K562 (cell line): ENCODE measurements at regions not wholly inside any gene's neighbourhood (a gene's known extent, or its start where the extent isn't known, plus 50 kb on each side); places are given as distances from the start of the nearest gene placed in this dataset.

ENCODE experiments used
- ATAC-seq: fragments of 200-7000 bp; cut with Tn5 transposase; 3 replicates; pipeline ENCODE4 v1.9.1; 2020; ENCODE audit warnings: moderate library complexity
- BruUV-seq: library from RNA; stranded (reverse); fragments of 400-500 nt; replicated peaks from 2 replicates; lab custom pipeline; 2021; lab: Mats Ljungman, UMichigan
- CTCF ChIA-PET: fragments of 300-600 bp; formaldehyde crosslinking; extraction: SDS; loops from one replicate; lab custom pipeline; 2021; ENCODE audit warnings: low intra/inter-chr PET ratio; lab: Yijun Ruan, JAX
- POLR2A ChIA-PET: fragments of 300-600, 350-650 bp; sonication (Branson Sonifier 250); formaldehyde crosslinking; extraction: SDS; loops from one replicate; lab custom pipeline; 2021; ENCODE audit warnings: antibody characterized with exemption, inconsistent platforms; lab: Yijun Ruan, JAX
- DNase-seq, 4 experiments: peaks; one replicate each; pipeline versions ENCODE4 v3.0.0 to v3.0.0-alpha.2; 2011 to 2018; ENCODE audit warnings: low spot score in 3 of 4, mixed read lengths in 3 of 4; ENCODE audit errors: extremely low read depth in 1 of 4
- FAIRE-seq: peaks from 2 replicates; lab custom pipeline; 2011; peaks lifted over from hg19 to GRCh38; lab: Jason Lieb, UNC
- H2AFZ ChIP-seq: 2 replicates; pipeline ENCODE4 v1.6.0; 2011; ENCODE audit warnings: low read depth, low read length, control low read depth, inconsistent platforms
- H3K27ac ChIP-seq: fragments of 200-600 bp; 3 replicates; pipeline ENCODE4 v1.8.0; 2011; ENCODE audit warnings: low read depth, mild to moderate bottlenecking, control low read depth, inconsistent platforms, low read length, moderate library complexity, mixed read lengths; ENCODE audit errors: extremely low read depth
- H3K27me3 ChIP-seq, 2 experiments: fragments of 300-600 bp in 1 of 2; 2 replicates in 1 of 2; 3 replicates in 1 of 2; pipeline versions ENCODE4 v1.6.0 to v1.8.0; 2011; ENCODE audit warnings: inconsistent platforms in 2 of 2, low read length in 2 of 2, mild to moderate bottlenecking in 1 of 2, mixed read lengths in 1 of 2, moderate library complexity in 1 of 2; ENCODE audit not compliant: control insufficient read depth in 2 of 2, insufficient read depth in 2 of 2
- H3K36me3 ChIP-seq: fragments of 300-600 bp; 3 replicates; pipeline ENCODE4 v1.8.0; 2011; ENCODE audit warnings: mild to moderate bottlenecking, low read length, inconsistent platforms; ENCODE audit not compliant: control insufficient read depth, insufficient read depth
- H3K4me1 ChIP-seq, 2 experiments: fragments of 200-600 bp in 1 of 2; replicated peaks in 1 of 2; 2 replicates in 1 of 2; 3 replicates in 1 of 2; pipeline versions ENCODE4 v1.5.1 to v1.8.0; 2011; ENCODE audit warnings: inconsistent platforms in 2 of 2, low read length in 2 of 2, mild to moderate bottlenecking in 1 of 2, mixed read lengths in 1 of 2, moderate library complexity in 1 of 2; ENCODE audit not compliant: control insufficient read depth in 2 of 2, insufficient read depth in 2 of 2
- H3K4me2 ChIP-seq: 2 replicates; pipeline ENCODE4 v1.6.1; 2011; ENCODE audit warnings: low read length, control low read depth, inconsistent platforms, mixed read lengths; ENCODE audit not compliant: insufficient read depth
- H3K4me3 ChIP-seq: fragments of 200-600 bp; sonication (generic), shearing (Covaris generic); 2 replicates; pipeline ENCODE4 v1.5.1; 2016; ENCODE audit warnings: control low read depth, inconsistent platforms
- H3K79me2 ChIP-seq: fragments of 200-600 bp; 3 replicates; pipeline ENCODE4 v1.8.0; 2011; ENCODE audit warnings: low read length, inconsistent platforms; ENCODE audit not compliant: control insufficient read depth, insufficient read depth
- H3K9ac ChIP-seq, 2 experiments: 2 replicates each; pipeline versions ENCODE4 v1.6.0 to v1.6.1; 2011; ENCODE audit warnings: low read depth in 2 of 2, low read length in 2 of 2, control low read depth in 1 of 2, inconsistent platforms in 1 of 2, mild to moderate bottlenecking in 1 of 2, mixed read lengths in 1 of 2; ENCODE audit not compliant: insufficient read depth in 1 of 2
- H3K9me1 ChIP-seq: one replicate; pipeline ENCODE4 v1.6.0; 2011; ENCODE audit warnings: inconsistent platforms, mild to moderate bottlenecking, low read length, moderate library complexity; ENCODE audit not compliant: control insufficient read depth, insufficient read depth
- H3K9me3 ChIP-seq: replicated peaks from 2 replicates; pipeline ENCODE4 v1.5.1; 2011; ENCODE audit warnings: low read depth, low read length, inconsistent platforms; ENCODE audit not compliant: control insufficient read depth, insufficient read depth
- H4K20me1 ChIP-seq: replicated peaks from 2 replicates; pipeline ENCODE4 v1.6.1; 2011; ENCODE audit warnings: low read length, inconsistent platforms, mixed read lengths; ENCODE audit not compliant: control insufficient read depth, insufficient read depth
- CEBPG ChIP-seq, 3 experiments: fragments of 200-800 bp in 1 of 3; sonication (Bioruptor generic) in 1 of 3; sonication (generic) in 1 of 3; formaldehyde crosslinking in 1 of 3; IDR thresholded peaks in 2 of 3; conservative IDR thresholded peaks in 1 of 3; 2 replicates each; pipeline versions ENCODE4 v1.6.1 to v1.8.0; 2016 to 2022; ENCODE audit warnings: missing compliant biosample characterization in 2 of 3, missing genetic modification characterization in 2 of 3, mild to moderate bottlenecking in 1 of 3, missing genetic modification reagents in 1 of 3
- GMEB1 ChIP-seq: fragments of 250-450 bp; sonication (Bioruptor Pico); IDR thresholded peaks from 2 replicates; pipeline ENCODE4 v1.4.0; 2020; ENCODE audit warnings: mild to moderate bottlenecking
- KDM2B ChIP-seq: fragments of 250-450 bp; sonication (Bioruptor Pico); IDR thresholded peaks from 2 replicates; pipeline ENCODE4 v1.8.0; 2021; ENCODE audit warnings: mild to moderate bottlenecking, moderate library complexity
- NFE2 ChIP-seq: IDR thresholded peaks from 2 replicates; pipeline ENCODE4 v1.6.1; 2014; ENCODE audit warnings: antibody characterized with exemption, low read depth
- ZHX1 ChIP-seq: fragments of 150-350 bp; conservative IDR thresholded peaks from 2 replicates; pipeline ENCODE4 v1.6.1; 2014; ENCODE audit warnings: low read length
- ZNF124 ChIP-seq: sonication (generic); formaldehyde crosslinking; IDR thresholded peaks from 2 replicates; pipeline ENCODE4 v1.8.1; 2022; ENCODE audit warnings: missing genetic modification reagents
- ZNF280B ChIP-seq: fragments of 250-450 bp; sonication (Bioruptor Pico); IDR thresholded peaks from 2 replicates; pipeline ENCODE4 v1.5.1; 2021; ENCODE audit warnings: mild to moderate bottlenecking
- WGBS: fragments of 100-300 bp; shearing (Covaris generic); methylation state at CpG from one replicate; pipeline ENCODE4 v1.1.6; 2016; ENCODE audit warnings: low coverage, mixed read lengths; ENCODE audit not compliant: insufficient coverage; ENCODE audit errors: missing lambda C conversion rate; 5-methylcytosine and 5-hydroxymethylcytosine counted together
- in situ Hi-C: fragments of 300-500 bp; cut with MboI; formaldehyde crosslinking; loops from 4 replicates; pipeline ENCODE4 v1.15.0; 2018; ENCODE audit warnings: inconsistent platforms, mixed read lengths
- intact Hi-C: fragments of 100-400 bp; cut with micrococcal nuclease; formaldehyde crosslinking; loops from 2 replicates; pipeline ENCODE4 v1.14.2; 2022

GRCh38 chr21:17435565-17436543, 77.0 kb upstream of the CXADR start:
- in situ Hi-C loops (no loop called here), intact Hi-C loops (no loop called here)
- Histone ChIP-seq H2AFZ (no peak overlapping the region), H3K9me1 (no peaks in the 10 kb centered on the region), H3K79me2 (no peaks in the 10 kb centered on the region), H3K4me3 (no peak overlapping the region), H3K4me1 (no peaks in the 10 kb centered on the region), H3K27ac (no peak overlapping the region), H3K27me3 (no peaks in the 10 kb centered on the region), H3K9ac (no peak overlapping the region), H3K9me3 (no peaks in the 10 kb centered on the region), H3K36me3 (no peaks in the 10 kb centered on the region), H4K20me1 (no peaks in the 10 kb centered on the region), H3K4me2 (no peak overlapping the region)
- CTCF ChIA-PET, result no interaction called here
- FAIRE-seq, result no peak
- POLR2A ChIA-PET, result no interaction called here
- WGBS, result 2% methylated on average over 6 of the region's 7 CpGs
- BruUV-seq, result no TSS peak
- DNase-seq, result no peak
- no peak for TF ChIP-seq CEBPG (CRISPR knock-in tag; IDR thresholded peaks at IDR 0.05)
- no peak for TF ChIP-seq CEBPG (tag; conservative IDR thresholded peaks at IDR 0.05 in 1 of 2, IDR thresholded peaks at IDR 0.05 in 1 of 2)
- ATAC-seq, result no peak

- ATAC-seq (no peak), FAIRE-seq (no peak), DNase-seq (no peak)
- Histone ChIP-seq H3K4me1 (no peaks in the 10 kb centered on the region), H3K4me2 (no peak overlapping the region), H3K9me1 (no peaks in the 10 kb centered on the region), H3K9ac (no peak overlapping the region), H3K36me3 (no peaks in the 10 kb centered on the region), H2AFZ (no peak overlapping the region), H3K4me3 (no peak overlapping the region), H3K9me3 (no peaks in the 10 kb centered on the region), H3K79me2 (no peaks in the 10 kb centered on the region), H3K27ac (no peak overlapping the region), H3K27me3 (no peaks in the 10 kb centered on the region), H4K20me1 (no peaks in the 10 kb centered on the region)
- no TSS peak for BruUV-seq
- 0% methylated on average over 4 of the region's 4 CpGs for WGBS
- POLR2A ChIA-PET, result no interaction called here
- in situ Hi-C loops, result no loop called here
- intact Hi-C loops, result no loop called here
- CTCF ChIA-PET, result no interaction called here
- TF ChIP-seq GMEB1 (CRISPR knock-in tag) (no peak), ZNF280B (CRISPR knock-in tag) (no peak), ZNF124 (no peak), NFE2 (no peak), ZHX1 (no peak), KDM2B (CRISPR knock-in tag) (no peak)
These were observed 76.2 kb upstream of the CXADR start for GRCh38 chr21:17436626-17437111.
